Thymus (tissue), 11 donors: ENCODE measurements at regions not wholly inside any gene's neighbourhood (a gene's known extent, or its start where the extent isn't known, plus 50 kb on each side); places are given as distances from the start of the nearest gene placed in this dataset.
"Not testable (repeated sequence)": the region's sequence is repeated elsewhere in the genome, so short reads cannot be mapped to it uniquely, and the experiment has no call there.

Experiments used
- DNase-seq, 9 donors: peaks; one replicate each; pipeline ENCODE4 v3.0.0-alpha.2; 2013; ENCODE audit warnings: low spot score in 9 of 9, low read depth in 6 of 9, missing footprints in 1 of 9
- H3K27ac ChIP-seq, 2 donors: one replicate each; pipeline ENCODE4 v1.5.1; 2013; ENCODE audit warnings: control low read depth in 1 of 2, low read depth in 1 of 2, low read length in 1 of 2, mild to moderate bottlenecking in 1 of 2, moderate library complexity in 1 of 2
- H3K27me3 ChIP-seq, 2 donors: one replicate each; pipeline ENCODE4 v1.5.1; 2013; ENCODE audit warnings: low read length in 1 of 2; ENCODE audit not compliant: control insufficient read depth in 2 of 2, insufficient read depth in 1 of 2
- H3K36me3 ChIP-seq, 2 donors: one replicate each; pipeline ENCODE4 v1.5.1; 2013; ENCODE audit warnings: low read length in 1 of 2, mild to moderate bottlenecking in 1 of 2, moderate library complexity in 1 of 2; ENCODE audit not compliant: control insufficient read depth in 2 of 2, insufficient read depth in 2 of 2
- H3K4me1 ChIP-seq, 2 donors: one replicate each; pipeline ENCODE4 v1.5.1; 2013; ENCODE audit warnings: low read length in 2 of 2; ENCODE audit not compliant: control insufficient read depth in 2 of 2, insufficient read depth in 2 of 2
- H3K4me3 ChIP-seq, 2 donors: one replicate each; pipeline ENCODE4 v1.5.1; 2013; ENCODE audit warnings: low read length in 2 of 2, control low read depth in 1 of 2, mild to moderate bottlenecking in 1 of 2
- H3K9me3 ChIP-seq, 2 donors: one replicate each; pipeline ENCODE4 v1.5.1; 2013; ENCODE audit warnings: low read length in 1 of 2, mild to moderate bottlenecking in 1 of 2; ENCODE audit not compliant: control insufficient read depth in 2 of 2, insufficient read depth in 1 of 2
- WGBS: extraction: QIAGEN DNeasy Blood & Tissue Kit; methylation state at CpG from one replicate; pipeline ENCODE4 v1.1.7; 2013; 5-methylcytosine and 5-hydroxymethylcytosine counted together
- donor health status: healthy.

GRCh38 chr13:52210564-52211415 is 51.4 kb upstream of the NEK3 start:
- not testable (repeated sequence) for H3K36me3 ChIP-seq, H3K27me3 ChIP-seq, DNase-seq, H3K27ac ChIP-seq, H3K4me1 ChIP-seq, H3K4me3 ChIP-seq, H3K9me3 ChIP-seq
- 94% methylated on average over 5 of the region's 7 CpGs for WGBS
